ENCODE measurements at regions not wholly inside any gene's neighbourhood (a gene's known extent, or its start where the extent isn't known, plus 50 kb on each side); places are given as distances from the start of the nearest gene placed in this dataset.
"Not testable (repeated sequence)": the region's sequence is repeated elsewhere in the genome, so short reads cannot be mapped to it uniquely, and the experiment has no call there.

DNA sequence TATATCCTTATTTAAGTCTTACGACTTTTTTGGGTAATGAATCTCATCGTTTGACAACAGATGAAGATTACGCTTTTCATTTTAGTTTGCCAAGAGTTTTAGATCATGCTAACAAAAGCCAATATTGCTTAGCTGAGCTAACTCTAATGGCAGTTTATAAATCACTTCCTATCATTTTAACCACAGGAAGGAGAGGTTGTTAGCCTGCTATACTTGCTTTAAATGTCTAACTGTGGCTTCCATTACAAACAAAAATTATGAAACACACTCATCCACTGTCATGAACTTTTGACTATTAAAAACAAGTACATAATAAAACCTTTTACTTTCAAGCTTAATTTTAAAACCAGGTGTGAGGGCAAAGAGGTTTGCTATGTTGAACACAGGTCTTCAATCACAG, 53.7 kb upstream of the ANKH start:
- no peak for DNase-seq

DNA sequence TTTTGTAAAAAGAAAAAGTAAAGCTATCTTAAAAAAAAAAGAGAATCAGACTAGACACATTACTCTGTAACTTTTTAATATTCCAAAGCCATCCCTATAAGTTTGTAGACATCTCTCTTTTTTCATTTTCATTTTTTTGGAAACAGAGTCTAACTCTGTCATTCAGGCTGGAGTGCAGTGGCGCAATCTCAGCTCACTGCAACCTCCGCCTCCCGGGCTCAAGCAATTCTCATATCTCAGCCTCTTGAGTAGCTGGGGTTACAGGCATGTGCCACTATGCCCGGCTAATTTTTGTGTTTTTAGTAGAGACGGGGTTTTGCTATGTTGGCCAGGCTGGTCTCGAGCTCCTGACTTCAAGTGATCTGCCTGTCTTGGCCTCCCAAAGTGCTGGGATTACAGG, 51.4 kb upstream of the ANKH start:
- DNase-seq: not testable (repeated sequence)

DNA sequence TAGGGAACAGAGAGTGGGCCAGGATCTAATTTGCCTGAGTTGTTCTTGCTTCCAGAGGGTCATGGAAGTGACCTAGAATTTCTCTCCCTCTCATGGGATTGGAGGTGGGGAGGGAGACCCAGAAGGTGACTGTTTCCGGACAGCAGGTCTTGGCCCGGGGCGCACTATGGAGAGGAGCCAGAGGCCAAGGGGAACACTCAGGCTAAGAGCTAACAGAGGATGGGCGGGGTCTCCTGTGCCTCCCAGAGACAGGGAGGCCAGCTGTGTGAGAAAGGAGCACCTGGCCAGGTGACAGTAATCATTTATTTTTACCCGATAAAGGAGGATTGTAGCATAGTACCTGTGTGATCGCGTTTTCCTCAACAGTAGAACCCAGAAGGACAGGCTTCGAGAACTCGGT, 50.9 kb upstream of the ANKH start:
- DNase-seq: no peak
